HG03439 (cell line): ENCODE measurements at regions not wholly inside any gene's neighbourhood (a gene's known extent, or its start where the extent isn't known, plus 50 kb on each side); places are given as distances from the start of the nearest gene placed in this dataset.
"Not testable (repeated sequence)": the region's sequence is repeated elsewhere in the genome, so short reads cannot be mapped to it uniquely, and the experiment has no call there.

Source experiments
- ATAC-seq: cut with Tn5 transposase; IDR thresholded peaks from one replicate; pipeline ENCODE4 v1.9.1; 2021; ENCODE audit warnings: mild to moderate bottlenecking, moderate library complexity; ENCODE audit not compliant: unreplicated experiment

- ATAC-seq = no peak
Observed at GRCh38 chr5:153350175-153350883, 140.1 kb upstream of the GRIA1 start.

GRCh38 chr5:153352685-153353219, 137.7 kb upstream of the GRIA1 start:
- no peak for ATAC-seq

- no peak for ATAC-seq
Observed at GRCh38 chr5:153357493-153358112, 132.9 kb upstream of the GRIA1 start.

- no peak for ATAC-seq
Observed at GRCh38 chr5:153358315-153358976, 132.0 kb upstream of the GRIA1 start.

- no peak for ATAC-seq
Observed at GRCh38 chr5:153360860-153361259, 129.6 kb upstream of the GRIA1 start.

- no peak for ATAC-seq
Observed at GRCh38 chr5:153361735-153362409, 128.6 kb upstream of the GRIA1 start.

GRCh38 chr5:153365547-153365946, 124.9 kb upstream of the GRIA1 start:
- no peak for ATAC-seq

GRCh38 chr5:153367466-153367865, 123.0 kb upstream of the GRIA1 start:
- ATAC-seq = no peak

- no peak for ATAC-seq
Observed at GRCh38 chr5:153372425-153373129, 117.9 kb upstream of the GRIA1 start.

GRCh38 chr5:153373130-153373498, 117.4 kb upstream of the GRIA1 start:
- no peak for ATAC-seq

GRCh38 chr5:153381630-153382029, 108.8 kb upstream of the GRIA1 start:
- not testable (repeated sequence) for ATAC-seq

GRCh38 chr5:153390569-153390968, 99.9 kb upstream of the GRIA1 start:
- no peak for ATAC-seq

- no peak for ATAC-seq
Observed at GRCh38 chr5:153399595-153399994, 90.9 kb upstream of the GRIA1 start.

- ATAC-seq = no peak
Observed at GRCh38 chr5:153400931-153401330, 89.5 kb upstream of the GRIA1 start.

GRCh38 chr5:153402550-153402949, 87.9 kb upstream of the GRIA1 start:
- ATAC-seq = no peak

- no peak for ATAC-seq
Observed at GRCh38 chr5:153403470-153403869, 87.0 kb upstream of the GRIA1 start.

- no peak for ATAC-seq
Observed at GRCh38 chr5:153404747-153405146, 85.7 kb upstream of the GRIA1 start.

GRCh38 chr5:153421676-153422075, 68.8 kb upstream of the GRIA1 start:
- ATAC-seq = no peak

GRCh38 chr5:153425914-153426313, 64.6 kb upstream of the GRIA1 start:
- no peak for ATAC-seq

GRCh38 chr5:153429761-153430380, 60.6 kb upstream of the GRIA1 start:
- peak; percentile 81 for ATAC-seq
